ENCODE measurements at regions not wholly inside any gene's neighbourhood (a gene's known extent, or its start where the extent isn't known, plus 50 kb on each side); places are given as distances from the start of the nearest gene placed in this dataset.

DNA sequence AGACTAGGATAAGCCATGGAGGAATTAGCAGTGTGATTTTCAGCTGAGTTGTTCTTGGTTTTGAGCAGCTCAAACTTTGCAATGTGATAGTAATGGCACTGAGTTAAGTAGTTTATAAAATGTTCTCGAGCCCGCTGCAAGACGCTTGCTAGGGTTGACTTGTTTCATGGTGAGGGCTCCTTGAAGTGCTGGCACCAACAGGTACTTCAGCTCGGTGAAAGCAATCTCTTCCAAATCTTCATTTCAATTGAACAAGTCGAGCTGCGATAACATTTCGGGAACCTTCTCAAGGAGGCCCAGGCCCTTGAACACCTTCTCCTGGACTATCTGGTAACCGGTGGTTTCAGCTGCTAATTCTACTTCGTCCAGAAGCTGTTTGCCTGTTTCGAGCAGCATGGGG, 50.8 kb upstream of the DYNC1LI1 start:
- H3K9me3 Mint-ChIP-seq (ENCODE audit: low read depth), result peaks cover 13% of the 10 kb centered on the region
- TF ChIP-seq, protein P1, sequence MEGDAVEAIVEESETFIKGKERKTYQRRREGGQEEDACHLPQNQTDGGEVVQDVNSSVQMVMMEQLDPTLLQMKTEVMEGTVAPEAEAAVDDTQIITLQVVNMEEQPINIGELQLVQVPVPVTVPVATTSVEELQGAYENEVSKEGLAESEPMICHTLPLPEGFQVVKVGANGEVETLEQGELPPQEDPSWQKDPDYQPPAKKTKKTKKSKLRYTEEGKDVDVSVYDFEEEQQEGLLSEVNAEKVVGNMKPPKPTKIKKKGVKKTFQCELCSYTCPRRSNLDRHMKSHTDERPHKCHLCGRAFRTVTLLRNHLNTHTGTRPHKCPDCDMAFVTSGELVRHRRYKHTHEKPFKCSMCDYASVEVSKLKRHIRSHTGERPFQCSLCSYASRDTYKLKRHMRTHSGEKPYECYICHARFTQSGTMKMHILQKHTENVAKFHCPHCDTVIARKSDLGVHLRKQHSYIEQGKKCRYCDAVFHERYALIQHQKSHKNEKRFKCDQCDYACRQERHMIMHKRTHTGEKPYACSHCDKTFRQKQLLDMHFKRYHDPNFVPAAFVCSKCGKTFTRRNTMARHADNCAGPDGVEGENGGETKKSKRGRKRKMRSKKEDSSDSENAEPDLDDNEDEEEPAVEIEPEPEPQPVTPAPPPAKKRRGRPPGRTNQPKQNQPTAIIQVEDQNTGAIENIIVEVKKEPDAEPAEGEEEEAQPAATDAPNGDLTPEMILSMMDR (IDR thresholded peaks at IDR 0.05), result no peak
- H3K27me3 Mint-ChIP-seq (ENCODE audit: low read depth), result peaks cover 2% of the 10 kb centered on the region

DNA sequence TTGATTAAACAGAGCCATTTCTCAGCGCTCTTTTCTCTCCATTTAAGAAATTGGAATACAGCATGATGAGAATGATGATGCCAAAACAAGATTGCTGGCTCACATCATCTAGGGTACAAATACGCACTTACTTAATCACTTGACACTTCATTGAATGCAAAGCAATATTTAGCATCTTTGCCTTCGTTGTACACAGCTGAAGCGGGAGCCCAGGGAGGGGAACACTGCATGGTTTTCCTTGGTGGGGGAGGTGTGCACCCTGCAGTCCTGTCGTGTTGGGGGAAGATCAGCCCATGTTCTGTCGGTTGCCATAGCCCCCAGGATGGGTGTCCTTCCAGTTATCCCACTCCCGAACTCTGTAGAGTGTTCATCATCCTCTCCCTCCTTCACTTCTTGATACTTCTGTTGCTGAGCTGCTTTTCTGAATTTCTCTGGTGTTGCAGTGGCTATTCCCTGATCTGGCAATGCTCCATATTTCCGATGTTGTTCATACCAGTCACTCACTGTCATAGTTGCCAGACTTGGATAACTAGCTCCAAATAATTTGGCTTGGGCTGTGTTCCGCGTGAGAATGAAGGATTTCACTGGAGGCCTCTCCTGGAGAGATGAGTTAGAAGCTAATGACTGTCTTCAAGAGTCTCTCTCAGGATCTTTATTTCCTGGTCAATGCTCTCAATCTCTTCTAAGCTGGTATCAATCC, 50.1 kb upstream of the DYNC1LI1 start:
- H3K4me3 Mint-ChIP-seq (ENCODE audit: unreplicated experiment), result no peak overlapping the region
- DNase-seq (ENCODE audit: low spot score), result no peak
- no peak overlapping the region for H3K27ac Mint-ChIP-seq (ENCODE audit: unreplicated experiment)
- TF ChIP-seq, protein P1 (IDR thresholded peaks at IDR 0.05), result no peak
- H3K36me3 Mint-ChIP-seq (ENCODE audit: low read depth), result peaks cover 2% of the 10 kb centered on the region
- H3K27me3 Mint-ChIP-seq (ENCODE audit: low read depth), result peaks cover 2% of the 10 kb centered on the region
- H3K4me1 Mint-ChIP-seq (ENCODE audit: low read depth), result no peaks in the 10 kb centered on the region
- peaks cover 13% of the 10 kb centered on the region for H3K9me3 Mint-ChIP-seq (ENCODE audit: low read depth)

More for the DNA sequence above, 50.8 kb upstream of the DYNC1LI1 start:
- Mint-ChIP-seq H3K4me3 (ENCODE audit: unreplicated experiment) (no peak overlapping the region), H3K4me1 (ENCODE audit: low read depth) (no peaks in the 10 kb centered on the region), H3K27ac (ENCODE audit: unreplicated experiment) (no peak overlapping the region), H3K36me3 (ENCODE audit: low read depth) (peaks cover 2% of the 10 kb centered on the region)
- DNase-seq (ENCODE audit: low spot score), result no peak

Data from chondrocyte (in vitro differentiated cells).